HG03060 (cell line): ENCODE measurements at regions not wholly inside any gene's neighbourhood (a gene's known extent, or its start where the extent isn't known, plus 50 kb on each side); places are given as distances from the start of the nearest gene placed in this dataset.
"Not testable (repeated sequence)": the region's sequence is repeated elsewhere in the genome, so short reads cannot be mapped to it uniquely, and the experiment has no call there.

Experiments
- ATAC-seq: cut with Tn5 transposase; IDR thresholded peaks from one replicate; pipeline ENCODE4 v1.9.1; 2021; ENCODE audit warnings: low read depth, moderate number of reproducible peaks; ENCODE audit not compliant: unreplicated experiment

- ATAC-seq: no peak
These were observed 165.8 kb downstream of the RPIA start for GRCh38 chr2:88857274-88857741.

GRCh38 chr2:88857951-88858411, 166.5 kb downstream of the RPIA start:
- ATAC-seq: no peak

GRCh38 chr2:88859461-88859860, 168.0 kb downstream of the RPIA start:
- no peak for ATAC-seq

- ATAC-seq: no peak
These were observed 169.1 kb downstream of the RPIA start for GRCh38 chr2:88860421-88861075.

GRCh38 chr2:88865801-88866371, 174.4 kb downstream of the RPIA start:
- no peak for ATAC-seq

- ATAC-seq: no peak
These were observed 175.3 kb downstream of the RPIA start for GRCh38 chr2:88866756-88867155.

GRCh38 chr2:88868861-88869260, 177.4 kb downstream of the RPIA start:
- no peak for ATAC-seq

GRCh38 chr2:88870267-88870839, 178.9 kb downstream of the RPIA start:
- no peak for ATAC-seq

GRCh38 chr2:88871336-88871735, 179.9 kb downstream of the RPIA start:
- no peak for ATAC-seq

- ATAC-seq: no peak
These were observed 182.1 kb downstream of the RPIA start for GRCh38 chr2:88873620-88874019.

- ATAC-seq: no peak
These were observed 182.7 kb downstream of the RPIA start for GRCh38 chr2:88874063-88874657.

- ATAC-seq: no peak
These were observed 184.3 kb downstream of the RPIA start for GRCh38 chr2:88875736-88876135.

GRCh38 chr2:88880441-88880953, 189.0 kb downstream of the RPIA start:
- ATAC-seq: no peak

GRCh38 chr2:88885275-88885674, 193.8 kb downstream of the RPIA start:
- no peak for ATAC-seq

- ATAC-seq: no peak
These were observed 194.4 kb downstream of the RPIA start for GRCh38 chr2:88885679-88886416.

- ATAC-seq: not testable (repeated sequence)
These were observed 196.0 kb downstream of the RPIA start for GRCh38 chr2:88887466-88887865.

GRCh38 chr2:88892207-88892606, 200.7 kb downstream of the RPIA start:
- no peak for ATAC-seq

GRCh38 chr2:88892788-88893187, 201.3 kb downstream of the RPIA start:
- ATAC-seq: no peak

GRCh38 chr2:88896971-88897370, 205.5 kb downstream of the RPIA start:
- no peak for ATAC-seq

- ATAC-seq: no peak
These were observed 206.2 kb downstream of the RPIA start for GRCh38 chr2:88897715-88898114.
